GM23338 (cell line): ENCODE measurements at regions not wholly inside any gene's neighbourhood (a gene's known extent, or its start where the extent isn't known, plus 50 kb on each side); places are given as distances from the start of the nearest gene placed in this dataset.
A peak's percentile ranks its signal among the peaks of the same experiment; 100 is the strongest.

Experiments used
- ATAC-seq: fragments of 200-7000 bp; cut with Tn5 transposase; 3 replicates; pipeline ENCODE4 v1.9.1; 2020
- DNase-seq: peaks from one replicate; pipeline ENCODE4 v3.0.0-alpha.2; 2015; ENCODE audit warnings: low spot score
- H2AFZ ChIP-seq: fragments of 200-600 bp; sonication (generic); 2 replicates; pipeline ENCODE4 v1.8.0; 2016; ENCODE audit warnings: antibody characterized with exemption, mild to moderate bottlenecking, moderate library complexity
- H3F3A ChIP-seq: fragments of 200-600 bp; sonication (generic); replicated peaks from 2 replicates; pipeline ENCODE4 v1.8.0; 2017; ENCODE audit warnings: antibody characterized with exemption, mixed run types, low read depth
- H3K27ac ChIP-seq: fragments of 200-600 bp; sonication (generic); 2 replicates; pipeline ENCODE4 v1.6.1; 2016; ENCODE audit warnings: low read depth
- H3K27me3 ChIP-seq: fragments of 200-600 bp; sonication (generic); 2 replicates; pipeline ENCODE4 v1.8.0; 2016; ENCODE audit warnings: mild to moderate bottlenecking, mixed run types, moderate library complexity; ENCODE audit not compliant: insufficient read depth
- H3K36me3 ChIP-seq: fragments of 200-600 bp; sonication (generic); 2 replicates; pipeline ENCODE4 v1.8.0; 2016; ENCODE audit warnings: mild to moderate bottlenecking; ENCODE audit not compliant: insufficient read depth
- H3K4me1 ChIP-seq: fragments of 200-600 bp; sonication (generic); 2 replicates; pipeline ENCODE4 v1.8.0; 2016; ENCODE audit warnings: mild to moderate bottlenecking, moderate library complexity; ENCODE audit not compliant: insufficient read depth
- H3K4me2 ChIP-seq: fragments of 200-600 bp; sonication (generic); 2 replicates; pipeline ENCODE4 v1.7.1; 2017; ENCODE audit warnings: mixed run types
- H3K4me3 ChIP-seq: fragments of 200-600 bp; sonication (generic); 2 replicates; pipeline ENCODE4 v1.6.1; 2016; ENCODE audit warnings: mixed run types
- H3K79me2 ChIP-seq: fragments of 200-600 bp; sonication (generic); replicated peaks from 2 replicates; pipeline ENCODE4 v1.8.0; 2017; ENCODE audit warnings: mild to moderate bottlenecking; ENCODE audit not compliant: insufficient read depth
- H3K9me2 ChIP-seq: fragments of 200-600 bp; sonication (generic); 2 replicates; pipeline ENCODE4 v1.8.0; 2017; ENCODE audit not compliant: insufficient read depth
- H4K20me1 ChIP-seq: fragments of 200-600 bp; sonication (generic); replicated peaks from 2 replicates; pipeline ENCODE4 v1.8.0; 2017; ENCODE audit warnings: mild to moderate bottlenecking; ENCODE audit not compliant: insufficient read depth
- H3K27ac Mint-ChIP-seq: 2 replicates; pipeline ENCODE4 v1.8.0; 2020; ENCODE audit warnings: inconsistent platforms, mild to moderate bottlenecking, moderate library complexity, mixed read lengths
- H3K27me3 Mint-ChIP-seq: 3 replicates; pipeline ENCODE4 v1.8.0; 2022; ENCODE audit warnings: low read depth, mild to moderate bottlenecking, moderate library complexity, mixed read lengths, inconsistent platforms; ENCODE audit not compliant: insufficient read depth, poor library complexity
- H3K36me3 Mint-ChIP-seq: 3 replicates; pipeline ENCODE4 v1.8.0; 2021; ENCODE audit warnings: low read depth, mild to moderate bottlenecking, inconsistent platforms, moderate library complexity, mixed read lengths
- H3K4me1 Mint-ChIP-seq: 3 replicates; pipeline ENCODE4 v1.8.0; 2020; ENCODE audit warnings: mild to moderate bottlenecking, inconsistent platforms, mixed read lengths
- H3K4me3 Mint-ChIP-seq: 3 replicates; pipeline ENCODE4 v1.8.0; 2021; ENCODE audit warnings: moderate library complexity, mild to moderate bottlenecking, inconsistent platforms, mixed read lengths
- H3K9me3 Mint-ChIP-seq: 3 replicates; pipeline ENCODE4 v1.8.0; 2020; ENCODE audit warnings: moderate library complexity, mild to moderate bottlenecking, inconsistent platforms, mixed read lengths
- CREB1 ChIP-seq: fragments of 250-450 bp; sonication (Bioruptor Pico); IDR thresholded peaks from 2 replicates; pipeline ENCODE4 v1.5.0; 2020; ENCODE audit warnings: low read depth, mild to moderate bottlenecking, moderate library complexity
- CTCF ChIP-seq, 2 experiments: fragments of 200-600 bp in 1 of 2; sonication (generic) in 1 of 2; conservative IDR thresholded peaks; 2 replicates each; pipeline versions ENCODE4 v1.5.1 to v1.6.1; 2016 to 2017; ENCODE audit warnings: antibody characterized with exemption in 2 of 2, low read depth in 2 of 2, mild to moderate bottlenecking in 2 of 2, moderate library complexity in 1 of 2
- EZH2 ChIP-seq: fragments of 200-600 bp; sonication (generic); IDR thresholded peaks from one replicate; pipeline ENCODE4 v1.8.0; 2017; ENCODE audit warnings: antibody characterized with exemption, mild to moderate bottlenecking, low read depth; ENCODE audit not compliant: unreplicated experiment
- EZH2phosphoT487 ChIP-seq: fragments of 200-600 bp; sonication (generic); IDR thresholded peaks from one replicate; pipeline ENCODE4 v1.8.1; 2018; ENCODE audit warnings: antibody characterized with exemption; ENCODE audit not compliant: unreplicated experiment
- JUNB ChIP-seq: IDR thresholded peaks from one replicate; pipeline ENCODE4 v1.6.1; 2016; ENCODE audit warnings: antibody characterized with exemption; ENCODE audit not compliant: unreplicated experiment
- REST ChIP-seq: IDR thresholded peaks from one replicate; pipeline ENCODE4 v1.6.1; 2018; ENCODE audit warnings: antibody characterized with exemption; ENCODE audit not compliant: unreplicated experiment
- STAT1 ChIP-seq: IDR thresholded peaks from one replicate; pipeline ENCODE4 v1.6.1; 2016; ENCODE audit warnings: antibody characterized with exemption; ENCODE audit not compliant: unreplicated experiment
- ZNF114 ChIP-seq: fragments of 250-450 bp; sonication (Bioruptor Pico); IDR thresholded peaks from 2 replicates; pipeline ENCODE4 v1.5.0; 2020; ENCODE audit warnings: mild to moderate bottlenecking, moderate library complexity
- ZNF331 ChIP-seq: fragments of 250-450 bp; sonication (Bioruptor Pico); IDR thresholded peaks from 2 replicates; pipeline ENCODE4 v1.5.0; 2020; ENCODE audit warnings: low read depth, mild to moderate bottlenecking, moderate library complexity
- TF ChIP-seq, protein P1 (sequence below): IDR thresholded peaks from 2 replicates; pipeline ENCODE4 v1.6.1; 2016; ENCODE audit warnings: antibody characterized with exemption

DNA sequence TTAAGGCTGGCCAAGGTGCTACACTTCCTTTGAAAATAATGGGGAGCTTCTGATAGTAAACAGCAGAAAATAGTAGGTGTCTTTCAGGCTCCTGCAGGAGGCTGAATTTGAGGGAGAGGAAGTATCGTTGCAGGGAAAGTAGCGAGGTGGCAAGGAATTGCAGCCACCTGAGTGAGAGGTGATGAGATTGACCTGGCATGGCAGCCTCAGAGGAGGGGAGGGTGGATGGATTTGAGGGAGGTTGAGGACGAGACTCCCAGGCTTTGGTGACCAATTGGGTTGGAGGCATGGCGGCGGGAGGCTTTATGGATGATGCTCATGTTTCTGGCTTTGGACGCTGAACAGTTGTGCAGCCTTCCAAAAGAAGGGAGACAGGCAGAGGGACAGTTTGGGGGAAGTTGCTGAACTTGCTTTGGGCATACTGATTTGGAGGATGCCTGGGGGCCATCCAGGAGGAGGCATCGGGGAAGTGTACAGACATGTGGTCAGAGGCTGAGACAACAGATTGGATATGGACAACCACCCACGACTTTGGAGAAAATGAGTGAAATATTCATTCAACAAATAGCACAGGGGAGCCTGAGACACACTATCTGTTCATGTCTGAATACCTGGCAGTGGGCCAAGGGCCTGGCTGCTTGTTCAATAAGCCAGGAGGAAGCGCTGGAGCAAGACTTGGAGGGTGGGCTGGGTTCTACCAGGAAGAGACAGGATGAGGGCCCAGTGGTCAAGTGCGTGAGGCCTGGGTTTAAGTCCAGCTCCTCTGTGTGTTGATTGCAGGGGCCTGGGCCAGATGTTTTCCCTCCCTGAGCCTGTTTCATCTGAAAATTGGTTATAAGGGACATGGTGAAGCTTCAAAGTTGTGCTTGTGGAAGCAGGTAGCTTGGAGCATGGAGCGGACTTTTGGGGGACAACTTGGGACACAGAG lies 113.2 kb downstream of the CEBPB start:
- H3K4me1 Mint-ChIP-seq = peaks cover 21% of the 10 kb centered on the region
- no peak for TF ChIP-seq EZH2
- TF ChIP-seq, protein P1, sequence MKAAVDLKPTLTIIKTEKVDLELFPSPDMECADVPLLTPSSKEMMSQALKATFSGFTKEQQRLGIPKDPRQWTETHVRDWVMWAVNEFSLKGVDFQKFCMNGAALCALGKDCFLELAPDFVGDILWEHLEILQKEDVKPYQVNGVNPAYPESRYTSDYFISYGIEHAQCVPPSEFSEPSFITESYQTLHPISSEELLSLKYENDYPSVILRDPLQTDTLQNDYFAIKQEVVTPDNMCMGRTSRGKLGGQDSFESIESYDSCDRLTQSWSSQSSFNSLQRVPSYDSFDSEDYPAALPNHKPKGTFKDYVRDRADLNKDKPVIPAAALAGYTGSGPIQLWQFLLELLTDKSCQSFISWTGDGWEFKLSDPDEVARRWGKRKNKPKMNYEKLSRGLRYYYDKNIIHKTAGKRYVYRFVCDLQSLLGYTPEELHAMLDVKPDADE = no peak
- TF ChIP-seq EZH2phosphoT487 = no peak
- TF ChIP-seq CREB1 (CRISPR knock-in tag) = no peak
- no peak for TF ChIP-seq STAT1
- TF ChIP-seq ZNF331 (CRISPR knock-in tag) = no peak
- TF ChIP-seq REST = no peak
- no peak for TF ChIP-seq ZNF114
- TF ChIP-seq JUNB = no peak
- no peak for TF ChIP-seq CTCF (conservative IDR thresholded peaks at IDR 0.05; ENCODE audit: low read depth in 2 of 2)
- no peaks in the 10 kb centered on the region for H3K27me3 ChIP-seq
- no peaks in the 10 kb centered on the region for H3F3A ChIP-seq
- peak overlapping the region; percentile 28 for H2AFZ ChIP-seq
- H3K79me2 ChIP-seq = no peaks in the 10 kb centered on the region
- H3K9me3 Mint-ChIP-seq = no peaks in the 10 kb centered on the region
- H3K4me3 Mint-ChIP-seq = no peak overlapping the region
- H3K36me3 ChIP-seq = no peaks in the 10 kb centered on the region
- DNase-seq (no peak), ATAC-seq (no peak)
- no peaks in the 10 kb centered on the region for H4K20me1 ChIP-seq
- no peak overlapping the region for H3K27ac ChIP-seq
- H3K4me3 ChIP-seq = no peak overlapping the region
- no peak overlapping the region for H3K27ac Mint-ChIP-seq
- peaks cover 8% of the 10 kb centered on the region for H3K27me3 Mint-ChIP-seq
- no peaks in the 10 kb centered on the region for H3K9me2 ChIP-seq
- no peaks in the 10 kb centered on the region for H3K36me3 Mint-ChIP-seq
- no peak overlapping the region for H3K4me2 ChIP-seq
- H3K4me1 ChIP-seq = peaks cover 11% of the 10 kb centered on the region; the same call in 1 of the 2 replicates
